GM23338 (cell line): ENCODE measurements at regions not wholly inside any gene's neighbourhood (a gene's known extent, or its start where the extent isn't known, plus 50 kb on each side); places are given as distances from the start of the nearest gene placed in this dataset.

Source experiments
- ATAC-seq: fragments of 200-7000 bp; cut with Tn5 transposase; 3 replicates; pipeline ENCODE4 v1.9.1; 2020
- DNase-seq: peaks from one replicate; pipeline ENCODE4 v3.0.0-alpha.2; 2015; ENCODE audit warnings: low spot score
- H2AFZ ChIP-seq: fragments of 200-600 bp; sonication (generic); 2 replicates; pipeline ENCODE4 v1.8.0; 2016; ENCODE audit warnings: antibody characterized with exemption, mild to moderate bottlenecking, moderate library complexity
- H3F3A ChIP-seq: fragments of 200-600 bp; sonication (generic); replicated peaks from 2 replicates; pipeline ENCODE4 v1.8.0; 2017; ENCODE audit warnings: antibody characterized with exemption, mixed run types, low read depth
- H3K27ac ChIP-seq: fragments of 200-600 bp; sonication (generic); 2 replicates; pipeline ENCODE4 v1.6.1; 2016; ENCODE audit warnings: low read depth
- H3K27me3 ChIP-seq: fragments of 200-600 bp; sonication (generic); 2 replicates; pipeline ENCODE4 v1.8.0; 2016; ENCODE audit warnings: mild to moderate bottlenecking, mixed run types, moderate library complexity; ENCODE audit not compliant: insufficient read depth
- H3K36me3 ChIP-seq: fragments of 200-600 bp; sonication (generic); 2 replicates; pipeline ENCODE4 v1.8.0; 2016; ENCODE audit warnings: mild to moderate bottlenecking; ENCODE audit not compliant: insufficient read depth
- H3K4me1 ChIP-seq: fragments of 200-600 bp; sonication (generic); 2 replicates; pipeline ENCODE4 v1.8.0; 2016; ENCODE audit warnings: mild to moderate bottlenecking, moderate library complexity; ENCODE audit not compliant: insufficient read depth
- H3K4me2 ChIP-seq: fragments of 200-600 bp; sonication (generic); 2 replicates; pipeline ENCODE4 v1.7.1; 2017; ENCODE audit warnings: mixed run types
- H3K4me3 ChIP-seq: fragments of 200-600 bp; sonication (generic); 2 replicates; pipeline ENCODE4 v1.6.1; 2016; ENCODE audit warnings: mixed run types
- H3K79me2 ChIP-seq: fragments of 200-600 bp; sonication (generic); replicated peaks from 2 replicates; pipeline ENCODE4 v1.8.0; 2017; ENCODE audit warnings: mild to moderate bottlenecking; ENCODE audit not compliant: insufficient read depth
- H3K9me2 ChIP-seq: fragments of 200-600 bp; sonication (generic); 2 replicates; pipeline ENCODE4 v1.8.0; 2017; ENCODE audit not compliant: insufficient read depth
- H4K20me1 ChIP-seq: fragments of 200-600 bp; sonication (generic); replicated peaks from 2 replicates; pipeline ENCODE4 v1.8.0; 2017; ENCODE audit warnings: mild to moderate bottlenecking; ENCODE audit not compliant: insufficient read depth
- H3K27ac Mint-ChIP-seq: 2 replicates; pipeline ENCODE4 v1.8.0; 2020; ENCODE audit warnings: inconsistent platforms, mild to moderate bottlenecking, moderate library complexity, mixed read lengths
- H3K27me3 Mint-ChIP-seq: 3 replicates; pipeline ENCODE4 v1.8.0; 2022; ENCODE audit warnings: low read depth, mild to moderate bottlenecking, moderate library complexity, mixed read lengths, inconsistent platforms; ENCODE audit not compliant: insufficient read depth, poor library complexity
- H3K36me3 Mint-ChIP-seq: 3 replicates; pipeline ENCODE4 v1.8.0; 2021; ENCODE audit warnings: low read depth, mild to moderate bottlenecking, inconsistent platforms, moderate library complexity, mixed read lengths
- H3K4me1 Mint-ChIP-seq: 3 replicates; pipeline ENCODE4 v1.8.0; 2020; ENCODE audit warnings: mild to moderate bottlenecking, inconsistent platforms, mixed read lengths
- H3K4me3 Mint-ChIP-seq: 3 replicates; pipeline ENCODE4 v1.8.0; 2021; ENCODE audit warnings: moderate library complexity, mild to moderate bottlenecking, inconsistent platforms, mixed read lengths
- H3K9me3 Mint-ChIP-seq: 3 replicates; pipeline ENCODE4 v1.8.0; 2020; ENCODE audit warnings: moderate library complexity, mild to moderate bottlenecking, inconsistent platforms, mixed read lengths
- CREB1 ChIP-seq: fragments of 250-450 bp; sonication (Bioruptor Pico); IDR thresholded peaks from 2 replicates; pipeline ENCODE4 v1.5.0; 2020; ENCODE audit warnings: low read depth, mild to moderate bottlenecking, moderate library complexity
- ETS1 ChIP-seq: IDR thresholded peaks from 2 replicates; pipeline ENCODE4 v1.6.1; 2016; ENCODE audit warnings: antibody characterized with exemption
- EZH2 ChIP-seq: fragments of 200-600 bp; sonication (generic); IDR thresholded peaks from one replicate; pipeline ENCODE4 v1.8.0; 2017; ENCODE audit warnings: antibody characterized with exemption, mild to moderate bottlenecking, low read depth; ENCODE audit not compliant: unreplicated experiment
- EZH2phosphoT487 ChIP-seq: fragments of 200-600 bp; sonication (generic); IDR thresholded peaks from one replicate; pipeline ENCODE4 v1.8.1; 2018; ENCODE audit warnings: antibody characterized with exemption; ENCODE audit not compliant: unreplicated experiment
- JUNB ChIP-seq: IDR thresholded peaks from one replicate; pipeline ENCODE4 v1.6.1; 2016; ENCODE audit warnings: antibody characterized with exemption; ENCODE audit not compliant: unreplicated experiment
- NANOG ChIP-seq: IDR thresholded peaks from 2 replicates; pipeline ENCODE4 v1.6.1; 2016; ENCODE audit warnings: antibody characterized with exemption, borderline replicate concordance
- POLR2AphosphoS5 ChIP-seq: IDR thresholded peaks from 2 replicates; pipeline ENCODE4 v1.6.1; 2016; ENCODE audit warnings: antibody characterized with exemption, low read depth
- STAT1 ChIP-seq: IDR thresholded peaks from one replicate; pipeline ENCODE4 v1.6.1; 2016; ENCODE audit warnings: antibody characterized with exemption; ENCODE audit not compliant: unreplicated experiment
- ZNF114 ChIP-seq: fragments of 250-450 bp; sonication (Bioruptor Pico); IDR thresholded peaks from 2 replicates; pipeline ENCODE4 v1.5.0; 2020; ENCODE audit warnings: mild to moderate bottlenecking, moderate library complexity
- ZNF331 ChIP-seq: fragments of 250-450 bp; sonication (Bioruptor Pico); IDR thresholded peaks from 2 replicates; pipeline ENCODE4 v1.5.0; 2020; ENCODE audit warnings: low read depth, mild to moderate bottlenecking, moderate library complexity
- ZNF462 ChIP-seq: fragments of 250-450 bp; sonication (Bioruptor Pico); IDR thresholded peaks from 2 replicates; pipeline ENCODE4 v1.5.0; 2020; ENCODE audit warnings: mild to moderate bottlenecking, moderate library complexity
- TF ChIP-seq, protein P1 (sequence below): IDR thresholded peaks from one replicate; pipeline ENCODE4 v1.6.1; 2018; ENCODE audit warnings: antibody characterized with exemption; ENCODE audit not compliant: unreplicated experiment
- TF ChIP-seq, protein P2 (sequence below), 2 experiments: fragments of 200-600 bp in 1 of 2; sonication (generic) in 1 of 2; conservative IDR thresholded peaks; 2 replicates each; pipeline versions ENCODE4 v1.5.1 to v1.6.1; 2016 to 2017; ENCODE audit warnings: antibody characterized with exemption in 2 of 2, low read depth in 2 of 2, mild to moderate bottlenecking in 2 of 2, moderate library complexity in 1 of 2

- no peak overlapping the region for H3K27ac ChIP-seq
- H3K9me2 ChIP-seq, result 0 out of 2 replicates have a peak, but pooled peaks cover 3% of the 10 kb centered on the region
- Mint-ChIP-seq H3K27ac (no peak overlapping the region), H3K4me3 (no peak overlapping the region), H3K36me3 (peaks cover 23% of the 10 kb centered on the region; the same call in 2 of the 3 replicates), H3K27me3 (no peaks in the 10 kb centered on the region), H3K9me3 (peaks cover 27% of the 10 kb centered on the region), H3K4me1 (no peaks in the 10 kb centered on the region)
- H3K4me2 ChIP-seq, result no peak overlapping the region
- H3K36me3 ChIP-seq, result no peaks in the 10 kb centered on the region
- H4K20me1 ChIP-seq, result no peaks in the 10 kb centered on the region
- H3K27me3 ChIP-seq, result no peaks in the 10 kb centered on the region
- DNase-seq (no peak), ATAC-seq (no peak)
- no peaks in the 10 kb centered on the region for H3F3A ChIP-seq
- TF ChIP-seq, protein P1, sequence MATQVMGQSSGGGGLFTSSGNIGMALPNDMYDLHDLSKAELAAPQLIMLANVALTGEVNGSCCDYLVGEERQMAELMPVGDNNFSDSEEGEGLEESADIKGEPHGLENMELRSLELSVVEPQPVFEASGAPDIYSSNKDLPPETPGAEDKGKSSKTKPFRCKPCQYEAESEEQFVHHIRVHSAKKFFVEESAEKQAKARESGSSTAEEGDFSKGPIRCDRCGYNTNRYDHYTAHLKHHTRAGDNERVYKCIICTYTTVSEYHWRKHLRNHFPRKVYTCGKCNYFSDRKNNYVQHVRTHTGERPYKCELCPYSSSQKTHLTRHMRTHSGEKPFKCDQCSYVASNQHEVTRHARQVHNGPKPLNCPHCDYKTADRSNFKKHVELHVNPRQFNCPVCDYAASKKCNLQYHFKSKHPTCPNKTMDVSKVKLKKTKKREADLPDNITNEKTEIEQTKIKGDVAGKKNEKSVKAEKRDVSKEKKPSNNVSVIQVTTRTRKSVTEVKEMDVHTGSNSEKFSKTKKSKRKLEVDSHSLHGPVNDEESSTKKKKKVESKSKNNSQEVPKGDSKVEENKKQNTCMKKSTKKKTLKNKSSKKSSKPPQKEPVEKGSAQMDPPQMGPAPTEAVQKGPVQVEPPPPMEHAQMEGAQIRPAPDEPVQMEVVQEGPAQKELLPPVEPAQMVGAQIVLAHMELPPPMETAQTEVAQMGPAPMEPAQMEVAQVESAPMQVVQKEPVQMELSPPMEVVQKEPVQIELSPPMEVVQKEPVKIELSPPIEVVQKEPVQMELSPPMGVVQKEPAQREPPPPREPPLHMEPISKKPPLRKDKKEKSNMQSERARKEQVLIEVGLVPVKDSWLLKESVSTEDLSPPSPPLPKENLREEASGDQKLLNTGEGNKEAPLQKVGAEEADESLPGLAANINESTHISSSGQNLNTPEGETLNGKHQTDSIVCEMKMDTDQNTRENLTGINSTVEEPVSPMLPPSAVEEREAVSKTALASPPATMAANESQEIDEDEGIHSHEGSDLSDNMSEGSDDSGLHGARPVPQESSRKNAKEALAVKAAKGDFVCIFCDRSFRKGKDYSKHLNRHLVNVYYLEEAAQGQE, result no peak
- no peak for TF ChIP-seq ZNF331 (CRISPR knock-in tag)
- TF ChIP-seq ETS1, result no peak
- TF ChIP-seq STAT1, result no peak
- no peak for TF ChIP-seq ZNF462
- no peak for TF ChIP-seq EZH2phosphoT487
- no peak for TF ChIP-seq JUNB
- TF ChIP-seq POLR2AphosphoS5, result no peak
- TF ChIP-seq NANOG, result no peak
- TF ChIP-seq ZNF114 (CRISPR knock-in tag), result no peak
- TF ChIP-seq, protein P2, sequence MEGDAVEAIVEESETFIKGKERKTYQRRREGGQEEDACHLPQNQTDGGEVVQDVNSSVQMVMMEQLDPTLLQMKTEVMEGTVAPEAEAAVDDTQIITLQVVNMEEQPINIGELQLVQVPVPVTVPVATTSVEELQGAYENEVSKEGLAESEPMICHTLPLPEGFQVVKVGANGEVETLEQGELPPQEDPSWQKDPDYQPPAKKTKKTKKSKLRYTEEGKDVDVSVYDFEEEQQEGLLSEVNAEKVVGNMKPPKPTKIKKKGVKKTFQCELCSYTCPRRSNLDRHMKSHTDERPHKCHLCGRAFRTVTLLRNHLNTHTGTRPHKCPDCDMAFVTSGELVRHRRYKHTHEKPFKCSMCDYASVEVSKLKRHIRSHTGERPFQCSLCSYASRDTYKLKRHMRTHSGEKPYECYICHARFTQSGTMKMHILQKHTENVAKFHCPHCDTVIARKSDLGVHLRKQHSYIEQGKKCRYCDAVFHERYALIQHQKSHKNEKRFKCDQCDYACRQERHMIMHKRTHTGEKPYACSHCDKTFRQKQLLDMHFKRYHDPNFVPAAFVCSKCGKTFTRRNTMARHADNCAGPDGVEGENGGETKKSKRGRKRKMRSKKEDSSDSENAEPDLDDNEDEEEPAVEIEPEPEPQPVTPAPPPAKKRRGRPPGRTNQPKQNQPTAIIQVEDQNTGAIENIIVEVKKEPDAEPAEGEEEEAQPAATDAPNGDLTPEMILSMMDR (conservative IDR thresholded peaks at IDR 0.05; ENCODE audit: low read depth in 2 of 2), result no peak
- TF ChIP-seq CREB1 (CRISPR knock-in tag), result no peak
- no peak for TF ChIP-seq EZH2
- no peaks in the 10 kb centered on the region for H3K79me2 ChIP-seq
- no peak overlapping the region for H3K4me3 ChIP-seq
- H2AFZ ChIP-seq, result no peak overlapping the region
- H3K4me1 ChIP-seq, result no peaks in the 10 kb centered on the region
Observed at GRCh38 chr11:30763951-30764350, 177.8 kb upstream of the MPPED2 start.
